ENCODE measurements at regions not wholly inside any gene's neighbourhood (a gene's known extent, or its start where the extent isn't known, plus 50 kb on each side); places are given as distances from the start of the nearest gene placed in this dataset.

GRCh38 chr7:79513261-79513660, 59.8 kb upstream of the MAGI2 start (continued):
- TF ChIP-seq, protein P1, sequence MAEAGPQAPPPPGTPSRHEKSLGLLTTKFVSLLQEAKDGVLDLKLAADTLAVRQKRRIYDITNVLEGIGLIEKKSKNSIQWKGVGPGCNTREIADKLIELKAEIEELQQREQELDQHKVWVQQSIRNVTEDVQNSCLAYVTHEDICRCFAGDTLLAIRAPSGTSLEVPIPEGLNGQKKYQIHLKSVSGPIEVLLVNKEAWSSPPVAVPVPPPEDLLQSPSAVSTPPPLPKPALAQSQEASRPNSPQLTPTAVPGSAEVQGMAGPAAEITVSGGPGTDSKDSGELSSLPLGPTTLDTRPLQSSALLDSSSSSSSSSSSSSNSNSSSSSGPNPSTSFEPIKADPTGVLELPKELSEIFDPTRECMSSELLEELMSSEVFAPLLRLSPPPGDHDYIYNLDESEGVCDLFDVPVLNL (IDR thresholded peaks at IDR 0.05; ENCODE audit: low read depth, low read length): no peak
- TF ChIP-seq EED (IDR thresholded peaks at IDR 0.05; ENCODE audit: low read depth) (no peak), CBX5 (IDR thresholded peaks at IDR 0.05; ENCODE audit: low read depth) (no peak)
- TF ChIP-seq, protein P2, sequence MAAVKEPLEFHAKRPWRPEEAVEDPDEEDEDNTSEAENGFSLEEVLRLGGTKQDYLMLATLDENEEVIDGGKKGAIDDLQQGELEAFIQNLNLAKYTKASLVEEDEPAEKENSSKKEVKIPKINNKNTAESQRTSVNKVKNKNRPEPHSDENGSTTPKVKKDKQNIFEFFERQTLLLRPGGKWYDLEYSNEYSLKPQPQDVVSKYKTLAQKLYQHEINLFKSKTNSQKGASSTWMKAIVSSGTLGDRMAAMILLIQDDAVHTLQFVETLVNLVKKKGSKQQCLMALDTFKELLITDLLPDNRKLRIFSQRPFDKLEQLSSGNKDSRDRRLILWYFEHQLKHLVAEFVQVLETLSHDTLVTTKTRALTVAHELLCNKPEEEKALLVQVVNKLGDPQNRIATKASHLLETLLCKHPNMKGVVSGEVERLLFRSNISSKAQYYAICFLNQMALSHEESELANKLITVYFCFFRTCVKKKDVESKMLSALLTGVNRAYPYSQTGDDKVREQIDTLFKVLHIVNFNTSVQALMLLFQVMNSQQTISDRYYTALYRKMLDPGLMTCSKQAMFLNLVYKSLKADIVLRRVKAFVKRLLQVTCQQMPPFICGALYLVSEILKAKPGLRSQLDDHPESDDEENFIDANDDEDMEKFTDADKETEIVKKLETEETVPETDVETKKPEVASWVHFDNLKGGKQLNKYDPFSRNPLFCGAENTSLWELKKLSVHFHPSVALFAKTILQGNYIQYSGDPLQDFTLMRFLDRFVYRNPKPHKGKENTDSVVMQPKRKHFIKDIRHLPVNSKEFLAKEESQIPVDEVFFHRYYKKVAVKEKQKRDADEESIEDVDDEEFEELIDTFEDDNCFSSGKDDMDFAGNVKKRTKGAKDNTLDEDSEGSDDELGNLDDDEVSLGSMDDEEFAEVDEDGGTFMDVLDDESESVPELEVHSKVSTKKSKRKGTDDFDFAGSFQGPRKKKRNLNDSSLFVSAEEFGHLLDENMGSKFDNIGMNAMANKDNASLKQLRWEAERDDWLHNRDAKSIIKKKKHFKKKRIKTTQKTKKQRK (IDR thresholded peaks at IDR 0.05; ENCODE audit: low read depth, low read length): no peak

DNA sequence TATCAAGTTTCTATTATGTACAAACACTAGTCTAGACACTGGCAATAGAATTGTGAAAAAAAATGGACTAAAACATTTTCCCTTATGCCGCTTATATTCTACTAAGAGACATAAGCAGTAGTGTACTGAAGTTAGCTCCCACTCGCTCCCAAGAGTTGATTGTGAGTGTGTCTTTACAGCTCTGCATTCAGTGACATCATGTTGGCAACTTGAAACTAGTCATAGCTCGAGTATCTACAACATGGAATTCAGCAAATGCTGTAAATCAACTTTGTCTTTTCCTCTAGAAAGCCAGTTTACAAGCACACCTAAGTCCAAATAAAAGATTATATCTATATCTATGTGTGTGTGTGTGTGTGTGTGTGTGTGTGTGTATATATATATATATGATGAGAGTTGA, 58.8 kb upstream of the MAGI2 start:
- H4K20me1 ChIP-seq (ENCODE audit: control insufficient read depth, insufficient read depth): no peaks in the 10 kb centered on the region
- in situ Hi-C loops (cut with MboI) (no loop called here), intact Hi-C loops (cut with micrococcal nuclease; ENCODE audit: unreplicated experiment) (no loop called here)
- no peaks in the 10 kb centered on the region for H3K9me3 ChIP-seq (replicated peaks; ENCODE audit: control insufficient read depth, insufficient read depth, low read length)
- POLR2A ChIA-PET: no interaction called here
- CTCF ChIA-PET: no interaction called here
- no peak overlapping the region for H3K9ac ChIP-seq (ENCODE audit: control insufficient read depth, insufficient read depth, low read length)
- RAD21 ChIA-PET (ENCODE audit: unreplicated experiment): no interaction called here
- no peak overlapping the region for H3K4me2 ChIP-seq (ENCODE audit: control insufficient read depth, insufficient read depth)
- BruUV-seq (replicated peaks): no TSS peak
- no peak overlapping the region for H3K27ac ChIP-seq (ENCODE audit: control insufficient read depth, insufficient read depth)
- no peaks in the 10 kb centered on the region for H3K36me3 ChIP-seq (ENCODE audit: control insufficient read depth in 2 of 2, insufficient read depth in 2 of 2, low read length in 1 of 2)
- H3K4me3 ChIP-seq: no peak overlapping the region
- H3K79me2 ChIP-seq (ENCODE audit: control insufficient read depth, insufficient read depth, low read length): no peaks in the 10 kb centered on the region
- no peaks in the 10 kb centered on the region for H3K27me3 ChIP-seq (replicated peaks in 1 of 2; ENCODE audit: control insufficient read depth in 2 of 2, insufficient read depth in 2 of 2, low read length in 1 of 2)
- SMC1A ChIA-PET (ENCODE audit: uncharacterized antibody, unreplicated experiment): no interaction called here
- ATAC-seq (no peak), FAIRE-seq (no peak), DNase-seq (ENCODE audit: low read depth, low spot score) (no peak)
- H2AFZ ChIP-seq (ENCODE audit: control insufficient read depth, low read depth, low read length): no peak overlapping the region
- no peaks in the 10 kb centered on the region for H3K4me1 ChIP-seq (ENCODE audit: control insufficient read depth, insufficient read depth, low read length)
- 14% methylated on average over 3 of the region's 3 CpGs for WGBS (ENCODE audit: insufficient coverage, insufficient replicate concordance, low lambda C conversion rate, missing lambda C conversion rate)
- TF ChIP-seq RELB (IDR thresholded peaks at IDR 0.05; ENCODE audit: low read depth) (no peak), STAT1 (conservative IDR thresholded peaks at IDR 0.05) (no peak), SKIL (IDR thresholded peaks at IDR 0.05; ENCODE audit: low read depth, poor library complexity, severe bottlenecking) (no peak)
- TF ChIP-seq, protein P3, sequence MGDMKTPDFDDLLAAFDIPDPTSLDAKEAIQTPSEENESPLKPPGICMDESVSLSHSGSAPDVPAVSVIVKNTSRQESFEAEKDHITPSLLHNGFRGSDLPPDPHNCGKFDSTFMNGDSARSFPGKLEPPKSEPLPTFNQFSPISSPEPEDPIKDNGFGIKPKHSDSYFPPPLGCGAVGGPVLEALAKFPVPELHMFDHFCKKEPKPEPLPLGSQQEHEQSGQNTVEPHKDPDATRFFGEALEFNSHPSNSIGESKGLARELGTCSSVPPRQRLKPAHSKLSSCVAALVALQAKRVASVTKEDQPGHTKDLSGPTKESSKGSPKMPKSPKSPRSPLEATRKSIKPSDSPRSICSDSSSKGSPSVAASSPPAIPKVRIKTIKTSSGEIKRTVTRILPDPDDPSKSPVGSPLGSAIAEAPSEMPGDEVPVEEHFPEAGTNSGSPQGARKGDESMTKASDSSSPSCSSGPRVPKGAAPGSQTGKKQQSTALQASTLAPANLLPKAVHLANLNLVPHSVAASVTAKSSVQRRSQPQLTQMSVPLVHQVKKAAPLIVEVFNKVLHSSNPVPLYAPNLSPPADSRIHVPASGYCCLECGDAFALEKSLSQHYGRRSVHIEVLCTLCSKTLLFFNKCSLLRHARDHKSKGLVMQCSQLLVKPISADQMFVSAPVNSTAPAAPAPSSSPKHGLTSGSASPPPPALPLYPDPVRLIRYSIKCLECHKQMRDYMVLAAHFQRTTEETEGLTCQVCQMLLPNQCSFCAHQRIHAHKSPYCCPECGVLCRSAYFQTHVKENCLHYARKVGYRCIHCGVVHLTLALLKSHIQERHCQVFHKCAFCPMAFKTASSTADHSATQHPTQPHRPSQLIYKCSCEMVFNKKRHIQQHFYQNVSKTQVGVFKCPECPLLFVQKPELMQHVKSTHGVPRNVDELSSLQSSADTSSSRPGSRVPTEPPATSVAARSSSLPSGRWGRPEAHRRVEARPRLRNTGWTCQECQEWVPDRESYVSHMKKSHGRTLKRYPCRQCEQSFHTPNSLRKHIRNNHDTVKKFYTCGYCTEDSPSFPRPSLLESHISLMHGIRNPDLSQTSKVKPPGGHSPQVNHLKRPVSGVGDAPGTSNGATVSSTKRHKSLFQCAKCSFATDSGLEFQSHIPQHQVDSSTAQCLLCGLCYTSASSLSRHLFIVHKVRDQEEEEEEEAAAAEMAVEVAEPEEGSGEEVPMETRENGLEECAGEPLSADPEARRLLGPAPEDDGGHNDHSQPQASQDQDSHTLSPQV (IDR thresholded peaks at IDR 0.05): no peak
